ENCODE measurements at regions not wholly inside any gene's neighbourhood (a gene's known extent, or its start where the extent isn't known, plus 50 kb on each side); places are given as distances from the start of the nearest gene placed in this dataset.

DNA sequence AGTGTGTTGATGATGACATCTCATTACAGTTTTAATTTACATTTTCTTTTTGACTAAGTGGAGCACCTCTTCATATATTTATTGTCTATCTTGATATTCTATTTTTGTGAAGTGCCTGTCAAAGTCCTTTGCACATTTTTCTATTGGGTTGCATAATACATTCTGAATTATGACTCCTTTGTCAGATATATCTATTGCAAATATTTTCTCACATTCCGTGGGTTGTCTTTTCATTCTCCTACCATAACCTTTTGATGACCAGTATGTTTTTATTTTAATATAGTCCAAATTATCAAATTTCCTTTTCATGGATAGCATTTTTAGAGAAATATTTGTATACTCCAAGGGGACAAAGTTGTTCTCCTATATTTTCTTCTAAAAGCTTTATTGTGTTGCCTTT is 126.4 kb downstream of the PJA1 start:
- ChIA-PET POLR2A (ENCODE audit: partially characterized antibody) (no interaction called here), CTCF (ENCODE audit: partially characterized antibody) (no interaction called here)
- H3K27ac ChIP-seq (ENCODE audit: low read depth, low read length) = no peak overlapping the region
- no peak overlapping the region for H3K4me3 ChIP-seq (ENCODE audit: low read length in 2 of 2)
- Mint-ChIP-seq H3K27me3 (no peaks in the 10 kb centered on the region), H3K36me3 (no peaks in the 10 kb centered on the region), H3K4me3 (no peak overlapping the region), H3K9me3 (peaks cover 0 to 9% (median 0%) of the 10 kb centered on the region in 8 donors), H3K4me1 (no peaks in the 10 kb centered on the region), H3K27ac (no peak overlapping the region)
- intact Hi-C loops (cut with micrococcal nuclease) = no loop called here
- H3K36me3 ChIP-seq (ENCODE audit: insufficient read depth, low read length) = no peaks in the 10 kb centered on the region
- no peaks in the 10 kb centered on the region for H3K9me3 ChIP-seq (ENCODE audit: control insufficient read depth in 1 of 2, low read length in 2 of 2)
- no peak for DNase-seq
- no peaks in the 10 kb centered on the region for H3K27me3 ChIP-seq (ENCODE audit: insufficient read depth, low read length)
- H3K4me1 ChIP-seq (ENCODE audit: insufficient read depth, low read length) = no peaks in the 10 kb centered on the region

DNA sequence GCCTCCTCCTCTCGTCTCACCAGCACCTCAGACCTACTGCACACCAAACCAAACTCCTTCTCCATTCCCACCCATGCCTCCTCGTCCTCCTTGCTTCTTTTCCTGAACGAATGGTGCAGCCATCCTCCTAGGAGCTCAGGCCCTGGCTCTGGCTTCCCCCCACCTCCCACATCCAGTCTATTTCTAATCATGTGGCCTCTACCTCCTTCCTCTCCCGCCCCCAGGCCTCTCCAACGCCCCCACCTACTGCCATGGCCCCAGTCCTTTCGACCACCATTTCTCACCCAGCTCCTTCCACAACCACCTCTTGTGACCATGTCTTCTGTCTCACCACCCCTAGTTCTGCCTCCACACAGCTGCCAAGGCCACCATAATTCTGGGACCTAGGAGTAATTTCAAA is 127.1 kb downstream of the PJA1 start:
- H3K9me3 ChIP-seq (ENCODE audit: control insufficient read depth in 1 of 2, low read length in 2 of 2) = no peaks in the 10 kb centered on the region
- intact Hi-C loops (cut with micrococcal nuclease) = no loop called here
- POLR2A ChIA-PET (ENCODE audit: partially characterized antibody) = no interaction called here
- Mint-ChIP-seq H3K9me3 (peaks cover 0 to 4% (median 0%) of the 10 kb centered on the region in 8 donors), H3K4me3 (no peak overlapping the region), H3K36me3 (no peaks in the 10 kb centered on the region), H3K4me1 (no peaks in the 10 kb centered on the region), H3K27ac (no peak overlapping the region), H3K27me3 (no peaks in the 10 kb centered on the region)
- CTCF ChIA-PET (ENCODE audit: partially characterized antibody) = no interaction called here
- H3K36me3 ChIP-seq (ENCODE audit: insufficient read depth, low read length) = no peaks in the 10 kb centered on the region
- H3K4me3 ChIP-seq (ENCODE audit: low read length in 2 of 2) = no peak overlapping the region
- no peak for DNase-seq
- no peaks in the 10 kb centered on the region for H3K27me3 ChIP-seq (ENCODE audit: insufficient read depth, low read length)
- no peak overlapping the region for H3K27ac ChIP-seq (ENCODE audit: low read depth, low read length)
- no peaks in the 10 kb centered on the region for H3K4me1 ChIP-seq (ENCODE audit: insufficient read depth, low read length)

DNA sequence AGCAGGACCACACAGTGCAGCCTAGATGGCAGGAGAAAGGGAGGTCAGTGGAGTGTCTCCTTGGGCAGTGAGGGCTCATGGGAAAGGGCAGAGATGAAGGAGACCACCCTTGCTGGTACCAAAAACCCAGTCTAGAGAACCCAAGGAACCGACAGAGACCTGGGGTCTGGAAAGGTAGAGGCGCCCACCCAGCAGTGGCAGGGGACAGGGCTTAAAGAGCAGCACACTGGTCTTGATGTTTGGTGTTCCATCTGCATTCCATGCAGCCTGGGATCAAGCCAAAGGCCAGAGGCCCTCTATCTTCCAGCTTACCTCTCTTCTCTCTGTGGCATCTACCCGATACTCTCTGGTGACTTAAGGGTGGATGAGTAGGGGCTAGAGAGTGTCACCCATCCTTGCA is 127.5 kb downstream of the PJA1 start:
- no peak overlapping the region for H3K4me3 ChIP-seq (ENCODE audit: low read length in 2 of 2)
- no peaks in the 10 kb centered on the region for H3K4me1 ChIP-seq (ENCODE audit: insufficient read depth, low read length)
- CTCF ChIA-PET (ENCODE audit: partially characterized antibody) = no interaction called here
- Mint-ChIP-seq H3K9me3 (peaks cover 0 to 4% (median 0%) of the 10 kb centered on the region in 8 donors), H3K36me3 (no peaks in the 10 kb centered on the region), H3K4me3 (no peak overlapping the region), H3K4me1 (no peaks in the 10 kb centered on the region), H3K27me3 (no peaks in the 10 kb centered on the region), H3K27ac (no peak overlapping the region)
- no peaks in the 10 kb centered on the region for H3K9me3 ChIP-seq (ENCODE audit: control insufficient read depth in 1 of 2, low read length in 2 of 2)
- intact Hi-C loops (cut with micrococcal nuclease) = no loop called here
- H3K36me3 ChIP-seq (ENCODE audit: insufficient read depth, low read length) = no peaks in the 10 kb centered on the region
- no peak for DNase-seq
- H3K27me3 ChIP-seq (ENCODE audit: insufficient read depth, low read length) = no peaks in the 10 kb centered on the region
- POLR2A ChIA-PET (ENCODE audit: partially characterized antibody) = no interaction called here
- no peak overlapping the region for H3K27ac ChIP-seq (ENCODE audit: low read depth, low read length)

DNA sequence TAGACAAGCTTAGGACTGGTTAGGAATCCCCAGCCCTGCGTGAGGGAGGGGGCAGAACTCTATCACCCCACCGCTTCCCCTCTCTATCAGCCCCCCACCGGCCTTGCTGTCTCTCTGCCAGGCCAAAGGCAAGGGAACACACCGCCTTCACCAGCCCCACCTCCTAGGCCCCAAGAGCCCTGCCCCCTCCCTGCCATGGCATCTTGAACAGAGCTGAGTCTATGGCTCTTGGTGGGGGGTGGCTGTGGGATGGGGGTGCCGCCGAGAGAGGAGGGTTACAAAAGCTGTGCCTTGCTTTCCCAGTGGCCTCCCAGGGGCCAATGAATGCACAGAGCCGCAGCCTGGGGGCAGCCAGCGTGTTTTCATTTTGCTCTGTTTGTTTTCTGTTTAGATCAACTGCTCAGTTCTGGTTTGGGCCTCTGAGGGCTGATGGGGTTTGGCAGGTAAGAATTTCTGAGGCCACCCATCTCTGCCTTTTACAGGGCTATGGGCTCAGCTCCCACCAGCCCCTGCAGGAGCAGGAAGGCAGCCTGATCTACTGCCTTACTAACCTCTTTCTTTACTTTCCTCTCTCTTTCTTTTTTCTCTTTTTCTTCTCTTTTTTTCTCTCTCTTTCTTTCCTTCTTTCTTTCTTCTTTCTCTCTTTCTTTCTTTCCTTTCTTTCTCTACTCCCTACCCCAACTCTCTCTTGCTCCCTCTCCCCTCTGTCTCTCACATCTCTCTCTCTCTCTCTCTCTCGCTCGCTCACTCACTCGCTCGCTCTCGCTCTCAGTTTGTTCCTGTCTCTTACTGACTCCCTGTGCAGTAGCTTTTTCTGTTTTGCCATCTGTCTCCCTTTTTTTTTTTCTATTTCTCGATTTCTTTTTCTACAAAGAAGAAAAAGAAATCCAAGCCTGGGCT is 128.3 kb downstream of the PJA1 start:
- Mint-ChIP-seq H3K4me1 (no peaks in the 10 kb centered on the region), H3K27me3 (no peaks in the 10 kb centered on the region), H3K9me3 (peaks cover 0 to 4% (median 0%) of the 10 kb centered on the region in 8 donors), H3K27ac (no peak overlapping the region), H3K36me3 (no peaks in the 10 kb centered on the region), H3K4me3 (no peak overlapping the region)
- intact Hi-C loops (cut with micrococcal nuclease) = no loop called here
- no peaks in the 10 kb centered on the region for H3K4me1 ChIP-seq (ENCODE audit: insufficient read depth, low read length)
- no peaks in the 10 kb centered on the region for H3K27me3 ChIP-seq (ENCODE audit: insufficient read depth, low read length)
- no peak overlapping the region for H3K27ac ChIP-seq (ENCODE audit: low read depth, low read length)
- no peaks in the 10 kb centered on the region for H3K9me3 ChIP-seq (ENCODE audit: control insufficient read depth in 1 of 2, low read length in 2 of 2)
- H3K4me3 ChIP-seq (ENCODE audit: low read length in 2 of 2) = no peak overlapping the region
- no peak for DNase-seq
- ChIA-PET CTCF (ENCODE audit: partially characterized antibody) (no interaction called here), POLR2A (ENCODE audit: partially characterized antibody) (no interaction called here)
- H3K36me3 ChIP-seq (ENCODE audit: insufficient read depth, low read length) = no peaks in the 10 kb centered on the region

DNA sequence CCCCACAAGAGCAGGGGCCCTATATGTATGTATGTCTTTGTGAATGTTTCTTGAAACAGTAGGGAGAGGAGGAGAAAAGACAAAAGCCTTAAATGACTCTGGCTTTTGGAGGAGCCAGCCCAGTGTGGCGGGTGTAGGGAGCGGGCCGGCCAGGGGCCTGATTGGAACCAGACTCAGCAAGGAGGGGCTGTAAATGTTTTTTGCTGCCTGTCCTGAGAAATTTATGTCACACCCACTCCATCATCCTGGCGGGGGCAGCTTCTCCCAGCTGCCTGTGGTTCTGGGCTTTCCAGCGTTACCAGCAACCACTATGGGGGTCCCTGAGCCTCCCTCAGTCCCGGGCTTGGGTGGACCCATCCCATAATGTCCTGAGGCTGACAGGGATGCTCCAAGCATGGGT is 130.8 kb downstream of the PJA1 start:
- Histone ChIP-seq H3K27ac (ENCODE audit: low read depth, low read length) (no peak overlapping the region), H3K4me3 (ENCODE audit: low read length in 2 of 2) (no peak overlapping the region), H3K4me1 (ENCODE audit: insufficient read depth, low read length) (no peaks in the 10 kb centered on the region), H3K27me3 (ENCODE audit: insufficient read depth, low read length) (no peaks in the 10 kb centered on the region), H3K36me3 (ENCODE audit: insufficient read depth, low read length) (no peaks in the 10 kb centered on the region), H3K9me3 (ENCODE audit: control insufficient read depth in 1 of 2, low read length in 2 of 2) (no peaks in the 10 kb centered on the region)
- intact Hi-C loops (cut with micrococcal nuclease) = no loop called here
- no peak for DNase-seq
- Mint-ChIP-seq H3K4me1 (no peaks in the 10 kb centered on the region), H3K4me3 (no peak overlapping the region), H3K36me3 (no peaks in the 10 kb centered on the region), H3K9me3 (peaks cover 0 to 4% (median 0%) of the 10 kb centered on the region in 8 donors), H3K27me3 (no peaks in the 10 kb centered on the region), H3K27ac (no peak overlapping the region)
- ChIA-PET POLR2A (ENCODE audit: partially characterized antibody) (no interaction called here), CTCF (ENCODE audit: partially characterized antibody) (no interaction called here)

DNA sequence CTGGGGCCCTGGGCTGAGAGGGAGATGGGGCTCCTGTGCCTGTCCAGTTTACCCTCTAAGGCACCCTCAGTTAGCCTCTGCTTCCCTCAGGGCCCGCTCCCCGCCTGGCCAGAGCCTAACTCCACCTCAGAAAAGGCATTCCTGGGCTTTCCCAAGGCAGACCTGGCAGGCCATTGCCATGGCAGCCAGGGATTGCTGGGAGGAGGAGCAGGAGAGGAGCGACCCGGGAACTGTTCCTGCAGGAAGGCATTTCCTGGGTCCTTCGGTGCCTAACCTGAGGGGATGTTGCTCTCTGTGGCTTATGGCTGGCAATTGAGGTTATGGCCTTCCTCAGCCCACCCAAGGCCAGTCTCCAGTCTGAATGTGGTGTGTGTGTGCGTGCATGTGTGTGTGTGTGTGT is 131.3 kb downstream of the PJA1 start:
- intact Hi-C loops (cut with micrococcal nuclease) = no loop called here
- Histone ChIP-seq H3K27ac (ENCODE audit: low read depth, low read length) (no peak overlapping the region), H3K4me1 (ENCODE audit: insufficient read depth, low read length) (no peaks in the 10 kb centered on the region), H3K9me3 (ENCODE audit: control insufficient read depth in 1 of 2, low read length in 2 of 2) (no peaks in the 10 kb centered on the region), H3K27me3 (ENCODE audit: insufficient read depth, low read length) (no peaks in the 10 kb centered on the region), H3K36me3 (ENCODE audit: insufficient read depth, low read length) (no peaks in the 10 kb centered on the region), H3K4me3 (ENCODE audit: low read length in 2 of 2) (no peak overlapping the region)
- Mint-ChIP-seq H3K9me3 (peaks cover 0 to 2% (median 0%) of the 10 kb centered on the region in 8 donors), H3K27me3 (no peaks in the 10 kb centered on the region), H3K4me3 (no peak overlapping the region), H3K27ac (peak overlapping the region in 1 of 7 donors; percentile 49), H3K36me3 (no peaks in the 10 kb centered on the region), H3K4me1 (no peaks in the 10 kb centered on the region)
- no peak for DNase-seq
- POLR2A ChIA-PET (ENCODE audit: partially characterized antibody) = no interaction called here
- CTCF ChIA-PET (ENCODE audit: partially characterized antibody) = no interaction called here

DNA sequence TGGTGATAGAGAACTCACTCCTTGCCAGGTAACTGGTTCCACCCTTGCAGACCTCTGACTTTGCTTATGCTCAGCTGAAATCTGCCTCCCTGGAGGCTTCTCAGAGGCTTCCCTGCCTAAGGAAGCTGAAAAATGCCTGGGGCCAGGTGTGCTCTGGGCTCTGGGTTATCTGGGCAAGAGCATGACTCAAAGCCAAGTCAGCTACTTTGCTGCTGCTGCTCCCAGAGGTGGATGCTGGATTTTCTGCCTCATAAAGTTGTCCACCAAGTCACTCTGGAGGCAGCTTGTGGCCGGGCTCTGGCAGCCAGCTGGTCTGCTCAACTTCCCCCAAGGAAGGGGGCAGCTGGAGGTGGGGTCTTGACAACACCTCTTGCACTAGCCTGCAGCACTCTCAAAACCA is 132.7 kb downstream of the PJA1 start:
- no peak for DNase-seq
- intact Hi-C loops (cut with micrococcal nuclease) = no loop called here
- no peaks in the 10 kb centered on the region for H3K36me3 ChIP-seq (ENCODE audit: insufficient read depth, low read length)
- Mint-ChIP-seq H3K27me3 (no peaks in the 10 kb centered on the region), H3K4me1 (peaks cover 0 to 2% (median 0%) of the 10 kb centered on the region in 4 donors), H3K4me3 (no peak overlapping the region), H3K36me3 (no peaks in the 10 kb centered on the region), H3K9me3 (peaks cover 0 to 2% (median 0%) of the 10 kb centered on the region in 8 donors), H3K27ac (no peak overlapping the region)
- H3K4me3 ChIP-seq (ENCODE audit: low read length in 2 of 2) = no peak overlapping the region
- H3K27me3 ChIP-seq (ENCODE audit: insufficient read depth, low read length) = no peaks in the 10 kb centered on the region
- ChIA-PET CTCF (ENCODE audit: partially characterized antibody) (no interaction called here), POLR2A (ENCODE audit: partially characterized antibody) (no interaction called here)
- no peak overlapping the region for H3K27ac ChIP-seq (ENCODE audit: low read depth, low read length)
- no peaks in the 10 kb centered on the region for H3K9me3 ChIP-seq (ENCODE audit: control insufficient read depth in 1 of 2, low read length in 2 of 2)
- no peaks in the 10 kb centered on the region for H3K4me1 ChIP-seq (ENCODE audit: insufficient read depth, low read length)

Data from CD4-positive, alpha-beta memory T cell (primary cell).